ENCODE measurements at regions not wholly inside any gene's neighbourhood (a gene's known extent, or its start where the extent isn't known, plus 50 kb on each side); places are given as distances from the start of the nearest gene placed in this dataset.

GRCh38 chr10:131733596-131733995, 167.2 kb upstream of the PPP2R2D start:
- FAIRE-seq (no peak), DNase-seq (ENCODE audit: low spot score) (no peak), ATAC-seq (no peak)
- Histone ChIP-seq H3K4me1 (ENCODE audit: insufficient read depth, low read length) (no peaks in the 10 kb centered on the region), H3K9ac (ENCODE audit: insufficient read depth, low read depth, low read length) (no peak overlapping the region), H3K9me3 (ENCODE audit: low read length) (peaks cover 8% of the 10 kb centered on the region), H4K20me1 (ENCODE audit: insufficient read depth, low read length) (no peaks in the 10 kb centered on the region), H2AFZ (ENCODE audit: low read length) (no peak overlapping the region), H3K4me2 (ENCODE audit: low read depth, low read length) (no peak overlapping the region), H3K79me2 (ENCODE audit: insufficient read depth, low read length) (no peaks in the 10 kb centered on the region), H3K36me3 (replicated peaks in 1 of 2; ENCODE audit: control insufficient read depth in 1 of 2, insufficient read depth in 2 of 2, low read length in 2 of 2) (no peaks in the 10 kb centered on the region), H3K27ac (ENCODE audit: extremely low read length, insufficient read depth, low read length) (no peak overlapping the region), H3K4me3 (replicated peaks in 1 of 3; ENCODE audit: insufficient read depth in 1 of 3, low read depth in 2 of 3, low read length in 3 of 3) (no peak overlapping the region), H3K27me3 (ENCODE audit: control insufficient read depth in 1 of 2, insufficient read depth in 2 of 2, low read length in 2 of 2) (peaks cover 1 to 10% of the 10 kb centered on the region in 2 experiments; a peak in 3 of 5 replicates)
- intact Hi-C loops (cut with micrococcal nuclease; ENCODE audit: unreplicated experiment) (no loop called here), in situ Hi-C loops (cut with HindIII; ENCODE audit: extremely low pct_ligation_motif_present, low pct_unique_long_range_greater_than_20kb) (no loop called here)
- whole genome bisulfite sequencing (ENCODE audit: low lambda C conversion rate): 37% methylated on average over 5 of the region's 10 CpGs
- POLR2A ChIA-PET: no interaction called here
- TF ChIP-seq TBX2 (CRISPR knock-in tag; IDR thresholded peaks at IDR 0.05; ENCODE audit: borderline replicate concordance): no peak
- no peak for TF ChIP-seq NFYB (CRISPR knock-in tag; IDR thresholded peaks at IDR 0.05)
- BruUV-seq (replicated peaks): no TSS peak
- CTCF ChIA-PET (ENCODE audit: low intra/inter-chr PET ratio, low total read pairs): no interaction called here

GRCh38 chr10:131735577-131735976, 165.2 kb upstream of the PPP2R2D start:
- Histone ChIP-seq H3K4me2 (ENCODE audit: low read depth, low read length) (no peak overlapping the region), H3K27ac (ENCODE audit: extremely low read length, insufficient read depth, low read length) (no peak overlapping the region), H3K9ac (ENCODE audit: insufficient read depth, low read depth, low read length) (no peak overlapping the region), H4K20me1 (ENCODE audit: insufficient read depth, low read length) (no peaks in the 10 kb centered on the region), H3K36me3 (replicated peaks in 1 of 2; ENCODE audit: control insufficient read depth in 1 of 2, insufficient read depth in 2 of 2, low read length in 2 of 2) (no peaks in the 10 kb centered on the region), H3K9me3 (ENCODE audit: low read length) (peaks cover 8% of the 10 kb centered on the region), H3K27me3 (ENCODE audit: control insufficient read depth in 1 of 2, insufficient read depth in 2 of 2, low read length in 2 of 2) (peaks cover 1 to 5% of the 10 kb centered on the region in 2 experiments; a peak in 2 of 5 replicates), H3K79me2 (ENCODE audit: insufficient read depth, low read length) (no peaks in the 10 kb centered on the region), H3K4me1 (ENCODE audit: insufficient read depth, low read length) (no peaks in the 10 kb centered on the region), H2AFZ (ENCODE audit: low read length) (no peak overlapping the region), H3K4me3 (replicated peaks in 1 of 3; ENCODE audit: insufficient read depth in 1 of 3, low read depth in 2 of 3, low read length in 3 of 3) (no peak overlapping the region)
- ChIA-PET CTCF (ENCODE audit: low intra/inter-chr PET ratio, low total read pairs) (no interaction called here), POLR2A (no interaction called here)
- no TSS peak for BruUV-seq (replicated peaks)
- no peak for DNase-seq (ENCODE audit: low spot score)
- 13% methylated on average over 9 of the region's 10 CpGs for WGBS (ENCODE audit: low lambda C conversion rate)
- no peak for TF ChIP-seq ZNF792 (CRISPR knock-in tag; IDR thresholded peaks at IDR 0.05)
- TF ChIP-seq CREB1 (IDR thresholded peaks at IDR 0.05): peak; percentile 70
- TF ChIP-seq CREB1 (CRISPR knock-in tag; IDR thresholded peaks at IDR 0.05): no peak
- TF ChIP-seq ATF7 (IDR thresholded peaks at IDR 0.05): 0 out of 2 replicates have a peak, but pooled peaks have one; percentile 27
- no peak for TF ChIP-seq ATF7 (CRISPR knock-in tag; IDR thresholded peaks at IDR 0.05)
- TF ChIP-seq ZNF484 (CRISPR knock-in tag; IDR thresholded peaks at IDR 0.05; ENCODE audit: borderline replicate concordance, low read depth): no peak
- no peak for TF ChIP-seq MTF2 (CRISPR knock-in tag; IDR thresholded peaks at IDR 0.05; ENCODE audit: borderline replicate concordance)
- TF ChIP-seq ZNF7 (CRISPR knock-in tag; IDR thresholded peaks at IDR 0.05): no peak
- no peak for TF ChIP-seq PBX3 (CRISPR knock-in tag; IDR thresholded peaks at IDR 0.05; ENCODE audit: borderline replicate concordance)
- no peak for FAIRE-seq
- in situ Hi-C loops (cut with HindIII; ENCODE audit: extremely low pct_ligation_motif_present, low pct_unique_long_range_greater_than_20kb) (no loop called here), intact Hi-C loops (cut with micrococcal nuclease; ENCODE audit: unreplicated experiment) (no loop called here)
- no peak for ATAC-seq
